ENCODE measurements at regions not wholly inside any gene's neighbourhood (a gene's known extent, or its start where the extent isn't known, plus 50 kb on each side); places are given as distances from the start of the nearest gene placed in this dataset.

- TF ChIP-seq CTCF (conservative IDR thresholded peaks at IDR 0.05; ENCODE audit: low read length): no peak
- DNase-seq (ENCODE audit: low read depth): no peak
- no peak overlapping the region for H3K4me3 ChIP-seq (ENCODE audit: low read length)
Observed at GRCh38 chr5:83839256-83839655, 118.6 kb upstream of the HAPLN1 start.

- TF ChIP-seq CTCF (conservative IDR thresholded peaks at IDR 0.05; ENCODE audit: low read length): no peak
- peak; percentile 76 for DNase-seq (ENCODE audit: low read depth)
- no peak overlapping the region for H3K4me3 ChIP-seq (ENCODE audit: low read length)
Observed at GRCh38 chr5:83837265-83837907, 116.7 kb upstream of the HAPLN1 start.

- no peak for TF ChIP-seq CTCF (conservative IDR thresholded peaks at IDR 0.05; ENCODE audit: low read length)
- no peak for DNase-seq (ENCODE audit: low read depth)
- no peak overlapping the region for H3K4me3 ChIP-seq (ENCODE audit: low read length)
Observed at GRCh38 chr5:83834306-83834705, 113.7 kb upstream of the HAPLN1 start.

GRCh38 chr5:83831834-83832233 is 111.2 kb upstream of the HAPLN1 start:
- no peak for TF ChIP-seq CTCF (conservative IDR thresholded peaks at IDR 0.05; ENCODE audit: low read length)
- no peak for DNase-seq (ENCODE audit: low read depth)
- H3K4me3 ChIP-seq (ENCODE audit: low read length): no peak overlapping the region

GRCh38 chr5:83827111-83827557 is 106.5 kb upstream of the HAPLN1 start:
- DNase-seq (ENCODE audit: low read depth): peak; percentile 86
- no peak overlapping the region for H3K4me3 ChIP-seq (ENCODE audit: low read length)
- TF ChIP-seq CTCF (conservative IDR thresholded peaks at IDR 0.05; ENCODE audit: low read length): no peak

GRCh38 chr5:83817591-83817990 is 96.9 kb upstream of the HAPLN1 start:
- TF ChIP-seq CTCF (conservative IDR thresholded peaks at IDR 0.05; ENCODE audit: low read length): no peak
- no peak for DNase-seq (ENCODE audit: low read depth)
- no peak overlapping the region for H3K4me3 ChIP-seq (ENCODE audit: low read length)

- TF ChIP-seq CTCF (conservative IDR thresholded peaks at IDR 0.05; ENCODE audit: low read length): no peak
- no peak for DNase-seq (ENCODE audit: low read depth)
- H3K4me3 ChIP-seq (ENCODE audit: low read length): no peak overlapping the region
Observed at GRCh38 chr5:83815661-83816060, 95.0 kb upstream of the HAPLN1 start.
